H1 (cell line): ENCODE measurements at regions not wholly inside any gene's neighbourhood (a gene's known extent, or its start where the extent isn't known, plus 50 kb on each side); places are given as distances from the start of the nearest gene placed in this dataset.

Experiments used
- CTCF ChIA-PET: fragments of 300-600 bp; sonication (Branson Sonifier 250); formaldehyde crosslinking; loops from one replicate; lab custom pipeline; 2021; ENCODE audit not compliant: partially characterized antibody; lab: Charles Lee
- POLR2A ChIA-PET: fragments of 300-600 bp; sonication (Branson Sonifier 250); formaldehyde crosslinking; loops from one replicate; lab custom pipeline; 2021; ENCODE audit warnings: inconsistent platforms; ENCODE audit not compliant: partially characterized antibody; lab: Charles Lee
- DNase-seq, 2 experiments: peaks; one replicate each; pipeline versions ENCODE4 v3.0.0 to v3.0.0-alpha.2; 2010 to 2022; ENCODE audit warnings: low spot score in 2 of 2, low read depth in 1 of 2, mixed read lengths in 1 of 2
- FAIRE-seq: peaks from 2 replicates; lab custom pipeline; 2011; peaks lifted over from hg19 to GRCh38; lab: Jason Lieb, UNC
- H2AFZ ChIP-seq: 2 replicates; pipeline ENCODE4 v1.8.1; 2012; ENCODE audit warnings: low read length, inconsistent platforms
- H2AK5ac ChIP-seq: 2 replicates; pipeline ENCODE4 v1.6.1; 2013; ENCODE audit warnings: low read depth, low read length
- H2BK120ac ChIP-seq: replicated peaks from 2 replicates; pipeline ENCODE3; 2013; ENCODE audit warnings: low read depth, low read length, inconsistent platforms
- H2BK12ac ChIP-seq: 2 replicates; pipeline ENCODE4 v1.6.1; 2013; ENCODE audit warnings: low read depth, low read length
- H2BK15ac ChIP-seq: 2 replicates; pipeline ENCODE4 v1.6.1; 2013; ENCODE audit warnings: low read length
- H2BK20ac ChIP-seq: 2 replicates; pipeline ENCODE4 v1.6.1; 2013; ENCODE audit warnings: low read length
- H2BK5ac ChIP-seq: 2 replicates; pipeline ENCODE4 v1.6.1; 2013; ENCODE audit warnings: low read depth, low read length
- H3K14ac ChIP-seq: 2 replicates; pipeline ENCODE4 v1.6.1; 2013; ENCODE audit warnings: inconsistent platforms; ENCODE audit not compliant: insufficient read length
- H3K18ac ChIP-seq: 2 replicates; pipeline ENCODE4 v1.6.1; 2013; ENCODE audit warnings: low read length; ENCODE audit errors: extremely low read depth
- H3K23ac ChIP-seq: 2 replicates; pipeline ENCODE4 v1.6.1; 2013; ENCODE audit warnings: inconsistent platforms; ENCODE audit not compliant: insufficient read length
- H3K23me2 ChIP-seq: 2 replicates; pipeline ENCODE4 v1.6.1; 2013; ENCODE audit warnings: low read depth, low read length
- H3K27ac ChIP-seq: 2 replicates; pipeline ENCODE4 v1.6.1; 2011; ENCODE audit warnings: low read depth, low read length, inconsistent platforms
- H3K27me3 ChIP-seq, 4 experiments: replicated peaks in 1 of 4; 1 replicate in 1 of 4; 2 replicates in 3 of 4; pipeline versions ENCODE4 v1.6.1 to v1.8.1; 2011 to 2013; ENCODE audit warnings: low read length in 3 of 4, mild to moderate bottlenecking in 3 of 4, inconsistent platforms in 2 of 4, mixed read lengths in 2 of 4, moderate library complexity in 1 of 4; ENCODE audit not compliant: control insufficient read depth in 3 of 4, insufficient read depth in 3 of 4; ENCODE audit errors: extremely low read depth in 1 of 4
- H3K36me3 ChIP-seq, 4 experiments: 2 replicates each; pipeline versions ENCODE4 v1.6.1 to v1.8.1; 2011 to 2013; ENCODE audit warnings: mild to moderate bottlenecking in 4 of 4, low read length in 3 of 4, moderate library complexity in 2 of 4, control low read depth in 1 of 4, inconsistent platforms in 1 of 4; ENCODE audit not compliant: insufficient read depth in 4 of 4, control insufficient read depth in 2 of 4
- H3K4ac ChIP-seq: replicated peaks from 2 replicates; pipeline ENCODE3; 2013; ENCODE audit warnings: low read length, low read depth, mixed read lengths, inconsistent platforms; ENCODE audit not compliant: insufficient read length
- H3K4me1 ChIP-seq, 4 experiments: replicated peaks in 1 of 4; 1 replicate in 1 of 4; 2 replicates in 3 of 4; pipeline versions ENCODE4 v1.6.1 to v1.8.1; 2011 to 2013; ENCODE audit warnings: low read length in 3 of 4, inconsistent platforms in 2 of 4, mixed read lengths in 1 of 4; ENCODE audit not compliant: insufficient read depth in 4 of 4, control insufficient read depth in 3 of 4
- H3K4me2 ChIP-seq, 2 experiments: 2 replicates each; pipeline versions ENCODE4 v1.6.1 to v1.8.1; 2011 to 2013; ENCODE audit warnings: low read depth in 2 of 2, low read length in 2 of 2, control low read depth in 1 of 2, inconsistent platforms in 1 of 2, mild to moderate bottlenecking in 1 of 2; ENCODE audit not compliant: insufficient read depth in 1 of 2
- H3K4me3 ChIP-seq, 4 experiments: fragments of 200-600, 300-600 bp in 1 of 4; sonication (generic), shearing (Covaris generic), sonication (Bioruptor Twin) in 1 of 4; 2 replicates each; pipeline versions ENCODE4 v1.5.1 to v1.8.1; 2011 to 2016; ENCODE audit warnings: low read length in 4 of 4, low read depth in 3 of 4, control low read depth in 2 of 4, inconsistent platforms in 2 of 4, mild to moderate bottlenecking in 2 of 4, mixed read lengths in 1 of 4, moderate library complexity in 1 of 4; ENCODE audit not compliant: insufficient read depth in 2 of 4; ENCODE audit errors: extremely low read depth in 1 of 4
- H3K56ac ChIP-seq: replicated peaks from 2 replicates; pipeline ENCODE3; 2013; ENCODE audit warnings: low read depth, mild to moderate bottlenecking, mixed read lengths, low read length, inconsistent platforms; ENCODE audit not compliant: insufficient read length
- H3K79me1 ChIP-seq: 2 replicates; pipeline ENCODE4 v1.6.1; 2013; ENCODE audit warnings: low read depth, low read length, control low read depth
- H3K79me2 ChIP-seq, 2 experiments: 2 replicates each; pipeline versions ENCODE4 v1.6.1 to v1.8.1; 2012 to 2013; ENCODE audit warnings: low read length in 2 of 2, mild to moderate bottlenecking in 2 of 2, inconsistent platforms in 1 of 2; ENCODE audit not compliant: insufficient read depth in 2 of 2, control insufficient read depth in 1 of 2
- H3K9ac ChIP-seq, 4 experiments: replicated peaks in 1 of 4; 1 replicate in 1 of 4; 2 replicates in 3 of 4; pipeline versions ENCODE4 v1.6.1 to v1.8.1; 2011 to 2013; ENCODE audit warnings: low read depth in 3 of 4, low read length in 3 of 4, control low read depth in 2 of 4, mild to moderate bottlenecking in 2 of 4, moderate library complexity in 2 of 4, inconsistent platforms in 1 of 4; ENCODE audit errors: extremely low read depth in 1 of 4
- H3K9me3 ChIP-seq, 2 experiments: 2 replicates each; pipeline versions ENCODE4 v1.6.1 to v1.8.1; 2012 to 2013; ENCODE audit warnings: mild to moderate bottlenecking in 2 of 2, moderate library complexity in 2 of 2, control low read depth in 1 of 2, inconsistent platforms in 1 of 2, low read depth in 1 of 2, low read length in 1 of 2, mixed read lengths in 1 of 2; ENCODE audit not compliant: insufficient read depth in 2 of 2
- H4K20me1 ChIP-seq, 2 experiments: replicated peaks in 1 of 2; 2 replicates each; pipeline versions ENCODE3 to v1.8.1; 2011 to 2013; ENCODE audit warnings: inconsistent platforms in 2 of 2, low read length in 2 of 2, mild to moderate bottlenecking in 1 of 2; ENCODE audit not compliant: insufficient read depth in 2 of 2, control insufficient read depth in 1 of 2
- H4K5ac ChIP-seq: 2 replicates; pipeline ENCODE4 v1.6.1; 2013; ENCODE audit warnings: low read length, low read depth, mixed read lengths, inconsistent platforms; ENCODE audit not compliant: insufficient read length
- H4K8ac ChIP-seq: 2 replicates; pipeline ENCODE4 v1.8.0; 2013; ENCODE audit warnings: mild to moderate bottlenecking, moderate library complexity, low read length, inconsistent platforms; ENCODE audit not compliant: insufficient read depth; ENCODE audit errors: extremely low read depth
- H4K91ac ChIP-seq: replicated peaks from 2 replicates; pipeline ENCODE3; 2013; ENCODE audit warnings: low read length, mixed read lengths, inconsistent platforms; ENCODE audit not compliant: insufficient read length
- CREB1 ChIP-seq: IDR thresholded peaks from 2 replicates; pipeline ENCODE4 v1.6.1; 2012; ENCODE audit warnings: inconsistent platforms
- JUND ChIP-seq: IDR thresholded peaks from 2 replicates; pipeline ENCODE4 v1.6.1; 2011; ENCODE audit warnings: mild to moderate bottlenecking, improper control_type of control experiment, low read length
- NANOG ChIP-seq: IDR thresholded peaks from 2 replicates; pipeline ENCODE4 v1.6.1; 2011; ENCODE audit warnings: low read length, low read depth, mild to moderate bottlenecking, inconsistent platforms; ENCODE audit not compliant: insufficient read depth, poor library complexity, severe bottlenecking
- NRF1 ChIP-seq: IDR thresholded peaks from 2 replicates; pipeline ENCODE4 v1.6.1; 2011; ENCODE audit warnings: mild to moderate bottlenecking, low read depth, low read length, improper control_type of control experiment
- POLR2A ChIP-seq, 2 experiments: IDR thresholded peaks; 1 replicate in 1 of 2; 2 replicates in 1 of 2; pipeline ENCODE4 v1.6.1; 2011; ENCODE audit warnings: low read depth in 2 of 2, low read length in 2 of 2, mild to moderate bottlenecking in 2 of 2; ENCODE audit errors: control extremely low read depth in 1 of 2
- SIX5 ChIP-seq: IDR thresholded peaks from 2 replicates; pipeline ENCODE4 v1.6.1; 2011; ENCODE audit warnings: mild to moderate bottlenecking, low read depth, low read length
- USF2 ChIP-seq: IDR thresholded peaks from 2 replicates; pipeline ENCODE4 v1.6.1; 2011; ENCODE audit warnings: low read length, improper control_type of control experiment
- WGBS, 2 experiments: shearing (Covaris generic) in 1 of 2; methylation state at CpG; one replicate each; pipeline versions ENCODE4 v1.1.6 to v1.1.7; 2013 to 2015; ENCODE audit warnings: low lambda C conversion rate in 2 of 2, mixed read lengths in 2 of 2, inconsistent platforms in 1 of 2, low coverage in 1 of 2, missing lambda C conversion rate in 1 of 2; ENCODE audit not compliant: insufficient replicate concordance in 2 of 2, insufficient coverage in 1 of 2, insufficient read length in 1 of 2; ENCODE audit errors: extremely low coverage in 1 of 2, missing lambda C conversion rate in 1 of 2; 5-methylcytosine and 5-hydroxymethylcytosine counted together

DNA sequence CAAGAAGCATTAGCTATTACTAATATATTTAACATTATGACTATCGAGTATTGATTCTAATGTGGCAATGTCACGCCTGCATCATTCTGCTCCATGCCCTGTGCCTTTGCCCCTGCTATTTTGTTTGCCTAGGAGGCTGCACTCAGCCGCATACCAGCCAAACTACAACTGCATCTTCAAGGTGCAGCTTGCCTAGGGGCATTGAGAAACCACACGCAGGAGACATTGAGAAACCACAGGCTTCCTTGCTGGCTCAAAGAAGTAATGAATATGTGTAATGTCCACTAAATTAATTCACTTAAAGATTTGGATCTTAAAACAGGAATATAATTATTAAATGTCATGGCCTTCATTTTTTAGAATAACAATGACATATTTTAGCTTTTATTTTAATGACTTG is 683.6 kb upstream of the TENM3 start:
- DNase-seq (no peak), FAIRE-seq (no peak)
- Histone ChIP-seq H3K36me3 (no peaks in the 10 kb centered on the region), H2BK20ac (no peak overlapping the region), H3K4me3 (no peak overlapping the region), H3K9me3 (peaks cover 0 to 4% of the 10 kb centered on the region in 2 experiments; a peak in 1 of 4 replicates), H2BK15ac (no peak overlapping the region), H2BK120ac (no peak overlapping the region), H3K27me3 (no peaks in the 10 kb centered on the region), H3K23ac (no peak overlapping the region), H2AFZ (no peak overlapping the region), H4K91ac (no peak overlapping the region), H3K9ac (no peak overlapping the region), H3K56ac (no peak overlapping the region), H3K4ac (no peak overlapping the region), H3K18ac (no peak overlapping the region)
- CTCF ChIA-PET, result no interaction called here
- 74% methylated on average over 4 of the region's 4 CpGs; no CpG with 5 or more reads in 1 of the 2 experiments for WGBS, 2 experiments
- no peak for TF ChIP-seq SIX5
- no peak for TF ChIP-seq CREB1
- TF ChIP-seq NANOG, result no peak
- TF ChIP-seq NRF1, result no peak
- TF ChIP-seq USF2, result no peak
- no peak for TF ChIP-seq JUND
- no peak for TF ChIP-seq POLR2A (IDR thresholded peaks at IDR 0.05; ENCODE audit: control extremely low read depth in 1 of 2, low read depth in 2 of 2, low read length in 2 of 2)
- TF ChIP-seq, all 59 proteins: peak for 0
- H2BK5ac ChIP-seq, result no peak overlapping the region
- H3K23me2 ChIP-seq, result no peaks in the 10 kb centered on the region
- H3K79me1 ChIP-seq, result no peaks in the 10 kb centered on the region
- no peak overlapping the region for H2AK5ac ChIP-seq
- no peak overlapping the region for H3K14ac ChIP-seq
- no peak overlapping the region for H3K27ac ChIP-seq
- no peaks in the 10 kb centered on the region for H4K20me1 ChIP-seq
- no peak overlapping the region for H2BK12ac ChIP-seq
- no peak overlapping the region for H4K8ac ChIP-seq
- POLR2A ChIA-PET, result interaction anchor here (0.7 kb wide), 1 partner anchor 194 kb away, joined by 3 read pairs; no protein-coding TSS in a partner anchor
- H4K5ac ChIP-seq, result no peak overlapping the region
- no peaks in the 10 kb centered on the region for H3K79me2 ChIP-seq
- no peaks in the 10 kb centered on the region for H3K4me1 ChIP-seq
- H3K4me2 ChIP-seq, result no peak overlapping the region
